Thymus (tissue), 11 donors: ENCODE measurements at regions not wholly inside any gene's neighbourhood (a gene's known extent, or its start where the extent isn't known, plus 50 kb on each side); places are given as distances from the start of the nearest gene placed in this dataset.
"Not testable (repeated sequence)": the region's sequence is repeated elsewhere in the genome, so short reads cannot be mapped to it uniquely, and the experiment has no call there.

Experiments used
- DNase-seq, 9 donors: peaks; one replicate each; pipeline ENCODE4 v3.0.0-alpha.2; 2013; ENCODE audit warnings: low spot score in 9 of 9, low read depth in 6 of 9, missing footprints in 1 of 9
- H3K27ac ChIP-seq, 2 donors: one replicate each; pipeline ENCODE4 v1.5.1; 2013; ENCODE audit warnings: control low read depth in 1 of 2, low read depth in 1 of 2, low read length in 1 of 2, mild to moderate bottlenecking in 1 of 2, moderate library complexity in 1 of 2
- H3K27me3 ChIP-seq, 2 donors: one replicate each; pipeline ENCODE4 v1.5.1; 2013; ENCODE audit warnings: low read length in 1 of 2; ENCODE audit not compliant: control insufficient read depth in 2 of 2, insufficient read depth in 1 of 2
- H3K36me3 ChIP-seq, 2 donors: one replicate each; pipeline ENCODE4 v1.5.1; 2013; ENCODE audit warnings: low read length in 1 of 2, mild to moderate bottlenecking in 1 of 2, moderate library complexity in 1 of 2; ENCODE audit not compliant: control insufficient read depth in 2 of 2, insufficient read depth in 2 of 2
- H3K4me1 ChIP-seq, 2 donors: one replicate each; pipeline ENCODE4 v1.5.1; 2013; ENCODE audit warnings: low read length in 2 of 2; ENCODE audit not compliant: control insufficient read depth in 2 of 2, insufficient read depth in 2 of 2
- H3K4me3 ChIP-seq, 2 donors: one replicate each; pipeline ENCODE4 v1.5.1; 2013; ENCODE audit warnings: low read length in 2 of 2, control low read depth in 1 of 2, mild to moderate bottlenecking in 1 of 2
- H3K9me3 ChIP-seq, 2 donors: one replicate each; pipeline ENCODE4 v1.5.1; 2013; ENCODE audit warnings: low read length in 1 of 2, mild to moderate bottlenecking in 1 of 2; ENCODE audit not compliant: control insufficient read depth in 2 of 2, insufficient read depth in 1 of 2
- WGBS: extraction: QIAGEN DNeasy Blood & Tissue Kit; methylation state at CpG from one replicate; pipeline ENCODE4 v1.1.7; 2013; 5-methylcytosine and 5-hydroxymethylcytosine counted together
- donor health status: healthy.

- no peaks in the 10 kb centered on the region for H3K4me1 ChIP-seq
- H3K36me3 ChIP-seq, result no peaks in the 10 kb centered on the region
- no peaks in the 10 kb centered on the region for H3K27me3 ChIP-seq
- H3K27ac ChIP-seq, result no peak overlapping the region
- H3K9me3 ChIP-seq, result peaks cover 0 to 4% of the 10 kb centered on the region in 2 donors
- DNase-seq, result no peak
- no peak overlapping the region for H3K4me3 ChIP-seq
Measured at GRCh38 chr2:22078701-22079100, 954.9 kb downstream of the TDRD15 start.

- WGBS, result 82% methylated on average over 3 of the region's 3 CpGs
- H3K9me3 ChIP-seq, result peaks cover 0 to 4% of the 10 kb centered on the region in 2 donors
- no peaks in the 10 kb centered on the region for H3K27me3 ChIP-seq
- H3K27ac ChIP-seq, result no peak overlapping the region
- H3K4me3 ChIP-seq, result no peak overlapping the region
- no peaks in the 10 kb centered on the region for H3K4me1 ChIP-seq
- no peaks in the 10 kb centered on the region for H3K36me3 ChIP-seq
- no peak for DNase-seq
Measured at GRCh38 chr2:22079583-22079982, 955.8 kb downstream of the TDRD15 start.

GRCh38 chr2:22086726-22087125 lies 963.0 kb downstream of the TDRD15 start:
- Histone ChIP-seq H3K27me3 (no peaks in the 10 kb centered on the region), H3K9me3 (no peaks in the 10 kb centered on the region), H3K27ac (no peak overlapping the region), H3K4me3 (no peak overlapping the region), H3K4me1 (no peaks in the 10 kb centered on the region), H3K36me3 (no peaks in the 10 kb centered on the region)
- DNase-seq, result no peak
- WGBS, result 64% methylated on average over 2 of the region's 2 CpGs

DNA sequence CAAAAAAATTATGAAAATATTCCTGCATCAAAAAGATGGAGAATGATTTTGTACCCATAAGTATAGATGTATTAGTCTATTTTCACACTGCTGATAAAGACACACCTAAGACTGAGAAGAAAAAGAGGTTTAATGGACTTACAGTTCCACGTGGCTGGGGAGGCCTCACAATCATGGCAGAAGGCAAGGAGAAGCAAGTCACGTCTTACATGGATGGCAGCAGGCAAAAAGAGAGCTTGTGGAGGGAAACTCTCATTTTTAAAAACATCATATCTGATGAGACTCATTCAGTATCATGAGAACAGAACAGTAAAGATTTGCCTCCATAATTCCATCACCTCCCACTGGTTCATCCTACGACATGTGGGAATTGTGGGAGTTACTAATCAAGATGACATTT lies 979.8 kb downstream of the TDRD15 start:
- 77% methylated on average over 3 of the region's 3 CpGs for WGBS

GRCh38 chr2:22110244-22110651 lies 986.5 kb downstream of the TDRD15 start:
- Histone ChIP-seq H3K9me3 (peaks cover 0 to 7% of the 10 kb centered on the region in 2 donors), H3K27me3 (no peaks in the 10 kb centered on the region), H3K36me3 (no peaks in the 10 kb centered on the region), H3K27ac (no peak overlapping the region), H3K4me3 (no peak overlapping the region), H3K4me1 (no peaks in the 10 kb centered on the region)
- DNase-seq, result no peak
- 93% methylated on average over 3 of the region's 3 CpGs for WGBS

More for the DNA sequence above, 979.8 kb downstream of the TDRD15 start:
- H3K36me3 ChIP-seq, DNase-seq, H3K27me3 ChIP-seq, H3K27ac ChIP-seq, H3K4me1 ChIP-seq, H3K4me3 ChIP-seq, H3K9me3 ChIP-seq: not testable (repeated sequence)

DNA sequence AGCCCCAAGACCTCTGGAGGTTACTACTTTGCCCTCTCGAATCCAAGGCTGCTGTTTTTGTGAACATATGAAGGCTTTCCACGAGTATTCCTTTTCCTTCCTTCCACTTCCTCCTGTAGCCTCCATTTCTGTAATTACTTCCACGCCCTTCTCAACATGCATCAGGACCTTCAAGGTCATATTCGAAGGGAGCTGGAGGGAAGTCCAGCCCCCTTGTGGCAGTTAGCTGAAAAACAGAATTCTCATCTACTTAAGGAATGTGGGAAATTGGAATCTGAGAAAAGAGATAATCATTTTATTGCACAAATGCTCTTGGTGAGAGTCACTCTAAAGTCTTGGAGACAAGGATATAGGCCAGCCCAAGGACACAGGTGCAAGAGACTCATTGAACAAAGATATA lies 1000.2 kb downstream of the TDRD15 start:
- Histone ChIP-seq H3K27ac (no peak overlapping the region), H3K4me1 (no peaks in the 10 kb centered on the region), H3K36me3 (no peaks in the 10 kb centered on the region), H3K9me3 (no peaks in the 10 kb centered on the region), H3K27me3 (no peaks in the 10 kb centered on the region), H3K4me3 (no peak overlapping the region)
- no peak for DNase-seq
- WGBS, result 78% methylated on average over 4 of the region's 4 CpGs

- no peaks in the 10 kb centered on the region for H3K27me3 ChIP-seq
- WGBS, result 91% methylated on average over 5 of the region's 5 CpGs
- H3K4me1 ChIP-seq, result no peaks in the 10 kb centered on the region
- no peaks in the 10 kb centered on the region for H3K36me3 ChIP-seq
- H3K4me3 ChIP-seq, result no peak overlapping the region
- no peak overlapping the region for H3K27ac ChIP-seq
- no peaks in the 10 kb centered on the region for H3K9me3 ChIP-seq
- DNase-seq, result no peak
Measured at GRCh38 chr2:22126106-22126505, 1002.3 kb downstream of the TDRD15 start.

DNA sequence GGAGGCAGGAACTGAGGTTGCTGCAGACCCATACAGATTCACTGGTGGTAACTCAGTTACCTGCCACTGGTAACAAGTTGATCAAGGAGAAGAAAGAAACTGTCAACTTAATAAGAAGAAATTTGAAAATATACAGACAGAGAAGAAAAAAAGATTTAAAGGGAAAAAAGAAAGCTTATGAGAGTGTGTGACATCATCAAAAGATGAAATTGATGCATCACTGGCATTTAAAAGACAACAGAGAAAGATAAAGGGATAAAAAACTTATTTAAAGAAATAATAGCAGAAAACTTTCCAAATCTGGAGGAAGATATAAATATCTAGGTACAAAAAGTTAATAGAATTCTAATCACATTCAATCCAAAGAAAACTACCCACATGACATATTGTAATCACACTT lies 1003.2 kb downstream of the TDRD15 start:
- Histone ChIP-seq H3K27me3 (no peaks in the 10 kb centered on the region), H3K27ac (no peak overlapping the region), H3K4me3 (no peak overlapping the region), H3K9me3 (no peaks in the 10 kb centered on the region), H3K36me3 (no peaks in the 10 kb centered on the region), H3K4me1 (no peaks in the 10 kb centered on the region)
- no peak for DNase-seq

- Histone ChIP-seq H3K27ac (no peak overlapping the region), H3K4me1 (no peaks in the 10 kb centered on the region), H3K36me3 (no peaks in the 10 kb centered on the region), H3K4me3 (no peak overlapping the region), H3K9me3 (no peaks in the 10 kb centered on the region), H3K27me3 (no peaks in the 10 kb centered on the region)
- DNase-seq, result no peak
- WGBS, result 80% methylated on average over 4 of the region's 4 CpGs
Measured at GRCh38 chr2:22134421-22134820, 1010.7 kb downstream of the TDRD15 start.

DNA sequence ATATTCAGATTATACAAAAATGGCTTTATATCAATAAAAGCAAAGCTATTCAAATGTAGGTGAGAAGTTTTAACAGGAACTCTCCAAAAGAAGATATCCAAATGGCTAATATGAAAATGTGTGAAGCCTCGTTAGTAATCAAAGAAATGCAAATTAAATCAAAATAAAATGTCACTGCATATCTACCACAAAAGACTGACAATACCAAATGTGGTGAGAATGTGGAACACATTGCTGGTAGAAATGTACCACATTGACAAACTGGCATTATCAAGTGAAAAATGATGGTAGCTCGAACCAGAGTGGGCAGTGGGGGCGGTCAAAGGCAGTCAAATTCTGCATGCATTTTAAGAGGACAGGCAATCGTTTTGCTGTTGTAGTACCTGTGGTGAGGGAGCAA lies 1012.7 kb downstream of the TDRD15 start:
- no peak overlapping the region for H3K4me3 ChIP-seq
- no peaks in the 10 kb centered on the region for H3K36me3 ChIP-seq
- WGBS, result 85% methylated on average over 4 of the region's 4 CpGs
- H3K27ac ChIP-seq, result no peak overlapping the region
- H3K4me1 ChIP-seq, result no peaks in the 10 kb centered on the region
- no peaks in the 10 kb centered on the region for H3K27me3 ChIP-seq
- no peak for DNase-seq
- H3K9me3 ChIP-seq, result no peaks in the 10 kb centered on the region
